Gastrocnemius medialis (tissue), 4 donors: ENCODE measurements at regions not wholly inside any gene's neighbourhood (a gene's known extent, or its start where the extent isn't known, plus 50 kb on each side); places are given as distances from the start of the nearest gene placed in this dataset.

Experiments used
- POLR2A ChIP-seq, 2 donors: fragments of 450-650 bp; IDR thresholded peaks; one replicate each; pipeline ENCODE4 v1.6.1; 2017; ENCODE audit warnings: antibody characterized with exemption in 2 of 2, mild to moderate bottlenecking in 2 of 2, moderate library complexity in 2 of 2
- TF ChIP-seq, protein P1 (sequence below), 5 experiments: fragments of 450-650 bp in 3 of 5; fragments of 200-600 bp in 2 of 5; sonication (generic) in 2 of 5; IDR thresholded peaks in 4 of 5; conservative IDR thresholded peaks in 1 of 5; 1 replicate in 4 of 5; 2 replicates in 1 of 5; pipeline ENCODE4 v1.5.1; 2016 to 2019; ENCODE audit warnings: antibody characterized with exemption in 5 of 5, mild to moderate bottlenecking in 3 of 5, moderate library complexity in 3 of 5

DNA sequence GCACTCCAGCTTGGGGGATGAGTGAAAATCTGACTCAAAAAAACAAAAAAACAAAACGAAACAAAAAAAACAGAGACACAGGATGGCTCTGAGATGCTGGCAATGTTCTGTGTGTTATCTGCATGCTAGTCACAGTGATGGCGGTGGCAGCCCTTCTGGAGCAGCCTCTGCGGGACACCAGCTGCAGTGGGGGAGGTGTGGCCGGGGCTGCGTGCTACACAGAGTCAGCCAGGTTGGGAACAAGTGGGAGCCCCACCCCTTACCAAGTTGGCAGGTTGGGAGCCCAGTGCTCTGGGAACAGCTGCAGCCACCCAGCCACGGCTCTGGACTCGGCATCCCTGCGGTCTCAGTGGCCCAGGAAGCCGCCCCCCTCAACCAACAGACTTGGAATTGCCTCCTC is 206.5 kb upstream of the ZFP42 start:
- TF ChIP-seq, protein P1, sequence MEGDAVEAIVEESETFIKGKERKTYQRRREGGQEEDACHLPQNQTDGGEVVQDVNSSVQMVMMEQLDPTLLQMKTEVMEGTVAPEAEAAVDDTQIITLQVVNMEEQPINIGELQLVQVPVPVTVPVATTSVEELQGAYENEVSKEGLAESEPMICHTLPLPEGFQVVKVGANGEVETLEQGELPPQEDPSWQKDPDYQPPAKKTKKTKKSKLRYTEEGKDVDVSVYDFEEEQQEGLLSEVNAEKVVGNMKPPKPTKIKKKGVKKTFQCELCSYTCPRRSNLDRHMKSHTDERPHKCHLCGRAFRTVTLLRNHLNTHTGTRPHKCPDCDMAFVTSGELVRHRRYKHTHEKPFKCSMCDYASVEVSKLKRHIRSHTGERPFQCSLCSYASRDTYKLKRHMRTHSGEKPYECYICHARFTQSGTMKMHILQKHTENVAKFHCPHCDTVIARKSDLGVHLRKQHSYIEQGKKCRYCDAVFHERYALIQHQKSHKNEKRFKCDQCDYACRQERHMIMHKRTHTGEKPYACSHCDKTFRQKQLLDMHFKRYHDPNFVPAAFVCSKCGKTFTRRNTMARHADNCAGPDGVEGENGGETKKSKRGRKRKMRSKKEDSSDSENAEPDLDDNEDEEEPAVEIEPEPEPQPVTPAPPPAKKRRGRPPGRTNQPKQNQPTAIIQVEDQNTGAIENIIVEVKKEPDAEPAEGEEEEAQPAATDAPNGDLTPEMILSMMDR (IDR thresholded peaks at IDR 0.05 in 4 of 5, conservative IDR thresholded peaks at IDR 0.05 in 1 of 5) = no peak
- no peak for TF ChIP-seq POLR2A (IDR thresholded peaks at IDR 0.05)
